HEK293 (cell line): ENCODE measurements at regions not wholly inside any gene's neighbourhood (a gene's known extent, or its start where the extent isn't known, plus 50 kb on each side); places are given as distances from the start of the nearest gene placed in this dataset.

ENCODE experiments used
- CTCF ChIA-PET: fragments of 350-600 bp; formaldehyde crosslinking; extraction: SDS; loops from one replicate; lab custom pipeline; 2021; ENCODE audit warnings: antibody characterized with exemption; lab: Yijun Ruan, JAX
- POLR2A ChIA-PET: fragments of 300-600 bp; formaldehyde crosslinking; extraction: SDS; loops from one replicate; lab custom pipeline; 2020; ENCODE audit warnings: antibody characterized with exemption, inconsistent platforms; lab: Yijun Ruan, JAX
- H3K27ac ChIP-seq: fragments of 200-500 bp; sonication (Bioruptor generic); 2 replicates; pipeline ENCODE4 v1.5.1; 2014; ENCODE audit warnings: low read depth, low read length, control low read depth, inconsistent platforms; ENCODE audit errors: extremely low read depth
- H3K36me3 ChIP-seq, 2 experiments: fragments of 200-500 bp in 1 of 2; sonication (Bioruptor generic) in 1 of 2; 1 replicate in 1 of 2; 2 replicates in 1 of 2; pipeline ENCODE4 v1.5.1; 2014 to 2017; ENCODE audit warnings: inconsistent platforms in 2 of 2, low read length in 2 of 2; ENCODE audit not compliant: control insufficient read depth in 2 of 2, insufficient read depth in 1 of 2
- H3K4me1 ChIP-seq: fragments of 200-500 bp; sonication (Bioruptor generic); 2 replicates; pipeline ENCODE4 v1.5.1; 2014; ENCODE audit warnings: mild to moderate bottlenecking, low read length, inconsistent platforms; ENCODE audit not compliant: control insufficient read depth, insufficient read depth
- H3K4me3 ChIP-seq: 2 replicates; pipeline ENCODE4 v1.5.1; 2011; ENCODE audit warnings: low read depth, mild to moderate bottlenecking, control low read depth, low read length, moderate library complexity
- H3K9me3 ChIP-seq: fragments of 200-500 bp; sonication (Bioruptor generic); 2 replicates; pipeline ENCODE4 v1.5.1; 2014; ENCODE audit warnings: low read depth, low read length, inconsistent platforms; ENCODE audit not compliant: control insufficient read depth, insufficient read depth
- GLI4 ChIP-seq: fragments of 450-650 bp; formaldehyde crosslinking; IDR thresholded peaks from 2 replicates; pipeline ENCODE4 v1.5.1; 2016; ENCODE audit warnings: missing biosample characterization, missing genetic modification characterization
- GLIS1 ChIP-seq: fragments of 450-650 bp; formaldehyde crosslinking; IDR thresholded peaks from 2 replicates; pipeline ENCODE4 v1.5.1; 2016; ENCODE audit warnings: missing biosample characterization, missing genetic modification characterization
- KLF1 ChIP-seq: fragments of 450-650 bp; formaldehyde crosslinking; IDR thresholded peaks from 2 replicates; pipeline ENCODE4 v1.5.1; 2016; ENCODE audit warnings: missing biosample characterization, missing genetic modification characterization
- KLF10 ChIP-seq: fragments of 450-650 bp; IDR thresholded peaks from 2 replicates; pipeline ENCODE4 v1.5.1; 2018; ENCODE audit warnings: missing biosample characterization, mild to moderate bottlenecking, missing genetic modification characterization
- MEIS1 ChIP-seq: sonication (generic); formaldehyde crosslinking; IDR thresholded peaks from 2 replicates; pipeline ENCODE4 v1.8.1; 2022; ENCODE audit warnings: missing genetic modification reagents, mild to moderate bottlenecking, borderline replicate concordance
- MYNN ChIP-seq: fragments of 450-650 bp; formaldehyde crosslinking; IDR thresholded peaks from 2 replicates; pipeline ENCODE4 v1.5.1; 2016; ENCODE audit warnings: missing biosample characterization, missing genetic modification characterization, borderline replicate concordance
- MZF1 ChIP-seq: fragments of 450-650 bp; formaldehyde crosslinking; IDR thresholded peaks from 2 replicates; pipeline ENCODE4 v1.5.1; 2017; ENCODE audit warnings: missing biosample characterization, missing genetic modification characterization, borderline replicate concordance
- PRDM6 ChIP-seq: fragments of 450-650 bp; formaldehyde crosslinking; IDR thresholded peaks from 2 replicates; pipeline ENCODE4 v1.5.1; 2017; ENCODE audit warnings: missing biosample characterization, missing genetic modification characterization
- SETDB1 ChIP-seq: IDR thresholded peaks from one replicate; pipeline ENCODE4 v1.6.1; 2017; ENCODE audit warnings: mild to moderate bottlenecking, low read length, moderate library complexity, mixed read lengths; ENCODE audit not compliant: insufficient read length
- SP7 ChIP-seq: fragments of 450-650 bp; formaldehyde crosslinking; IDR thresholded peaks from 2 replicates; pipeline ENCODE4 v1.5.1; 2016; ENCODE audit warnings: missing biosample characterization, missing genetic modification characterization
- YY2 ChIP-seq: fragments of 450-650 bp; formaldehyde crosslinking; IDR thresholded peaks from 2 replicates; pipeline ENCODE4 v1.5.1; 2016; ENCODE audit warnings: missing biosample characterization, missing genetic modification characterization
- ZEB2 ChIP-seq: fragments of 450-650 bp; formaldehyde crosslinking; IDR thresholded peaks from 2 replicates; pipeline ENCODE4 v1.5.1; 2016; ENCODE audit warnings: missing biosample characterization, missing genetic modification characterization
- ZFP41 ChIP-seq: fragments of 450-650 bp; formaldehyde crosslinking; IDR thresholded peaks from 2 replicates; pipeline ENCODE4 v1.5.1; 2016; ENCODE audit warnings: missing biosample characterization, missing genetic modification characterization, borderline replicate concordance
- ZNF155 ChIP-seq: fragments of 450-650 bp; formaldehyde crosslinking; IDR thresholded peaks from 2 replicates; pipeline ENCODE4 v1.5.1; 2016; ENCODE audit warnings: missing biosample characterization, missing genetic modification characterization
- ZNF341 ChIP-seq: fragments of 450-650 bp; formaldehyde crosslinking; IDR thresholded peaks from 2 replicates; pipeline ENCODE4; 2016; ENCODE audit warnings: low read depth, missing biosample characterization, missing genetic modification characterization
- ZNF600 ChIP-seq: fragments of 450-650 bp; formaldehyde crosslinking; IDR thresholded peaks from 2 replicates; pipeline ENCODE4 v1.5.1; 2016; ENCODE audit warnings: missing biosample characterization, missing genetic modification characterization
- ZNF658 ChIP-seq: fragments of 450-650 bp; formaldehyde crosslinking; IDR thresholded peaks from 2 replicates; pipeline ENCODE4; 2016; ENCODE audit warnings: missing biosample characterization, missing genetic modification characterization
- ZSCAN5A ChIP-seq: fragments of 450-650 bp; formaldehyde crosslinking; IDR thresholded peaks from 2 replicates; pipeline ENCODE4 v1.5.1; 2016; ENCODE audit warnings: missing biosample characterization, missing genetic modification characterization
- TF ChIP-seq, protein P1 (sequence below): fragments of 450-650 bp; formaldehyde crosslinking; IDR thresholded peaks from 2 replicates; pipeline ENCODE4 v1.5.1; 2016; ENCODE audit warnings: missing biosample characterization, missing genetic modification characterization
- TF ChIP-seq, protein P2 (sequence below): fragments of 450-650 bp; IDR thresholded peaks from 2 replicates; pipeline ENCODE4 v1.5.1; 2018; ENCODE audit warnings: missing biosample characterization, mild to moderate bottlenecking, missing genetic modification characterization
- TF ChIP-seq, protein P3 (sequence below): fragments of 450-650 bp; formaldehyde crosslinking; IDR thresholded peaks from 2 replicates; pipeline ENCODE4 v1.5.0; 2017; ENCODE audit warnings: missing biosample characterization, missing genetic modification characterization, borderline replicate concordance

GRCh38 chr18:27619906-27620305, 434.8 kb upstream of the CHST9 start (continued):
- TF ChIP-seq YY2, result no peak

DNA sequence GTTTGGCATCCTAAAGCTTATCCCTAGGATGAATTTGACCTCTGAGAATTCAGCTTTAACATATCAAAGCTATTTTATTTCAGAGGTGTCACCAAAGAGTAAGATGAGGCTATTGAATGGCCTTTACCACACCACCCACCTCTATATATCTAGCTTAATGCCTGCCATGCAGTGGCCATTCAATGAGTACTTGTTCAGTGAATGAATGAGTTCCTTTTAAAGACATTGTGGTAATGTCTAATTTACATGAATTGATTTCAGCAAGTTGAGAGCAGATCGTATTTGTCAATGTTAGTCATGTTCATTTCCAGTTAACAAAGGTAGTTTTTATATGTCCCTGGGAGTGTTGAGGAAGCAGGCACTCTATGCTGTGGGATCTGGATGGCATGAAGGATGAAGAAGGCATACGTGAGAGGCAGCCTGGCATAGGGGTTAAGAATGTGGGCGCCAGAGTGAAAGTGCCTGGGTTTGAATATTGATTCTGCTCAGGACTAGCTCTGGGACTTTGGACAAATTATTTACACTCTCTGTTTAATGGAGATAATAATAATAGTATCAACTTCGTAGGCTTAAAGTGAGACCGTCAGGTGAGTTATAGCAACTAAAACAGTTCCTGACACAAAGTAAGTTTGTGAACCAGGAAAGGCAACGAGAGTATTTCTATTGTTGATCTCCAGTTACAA, 434.1 kb upstream of the CHST9 start:
- no peak overlapping the region for H3K4me3 ChIP-seq
- H3K4me1 ChIP-seq, result no peaks in the 10 kb centered on the region
- CTCF ChIA-PET, result interaction anchor here (2.1 to 2.3 kb wide), 2 partner anchors 14 to 131 kb away, joined by 8 to 11 read pairs; no protein-coding TSS in a partner anchor
- no peak overlapping the region for H3K27ac ChIP-seq
- no peaks in the 10 kb centered on the region for H3K36me3 ChIP-seq
- TF ChIP-seq ZEB2 (no peak), MEIS1 (no peak), SETDB1 (no peak), ZNF155 (tag by site-specific recombination) (no peak), ZNF341 (tag by site-specific recombination) (no peak), ZSCAN5A (tag by site-specific recombination) (no peak), ZNF658 (tag by site-specific recombination) (no peak), GLI4 (tag by site-specific recombination) (no peak), MZF1 (tag by site-specific recombination) (no peak), GLIS1 (tag by site-specific recombination) (no peak), ZFP41 (tag by site-specific recombination) (no peak), PRDM6 (tag by site-specific recombination) (no peak), MYNN (tag by site-specific recombination) (no peak), ZNF600 (tag by site-specific recombination) (no peak), KLF10 (tag by site-specific recombination) (no peak), KLF1 (tag by site-specific recombination) (no peak), SP7 (no peak)
- TF ChIP-seq, protein P1, sequence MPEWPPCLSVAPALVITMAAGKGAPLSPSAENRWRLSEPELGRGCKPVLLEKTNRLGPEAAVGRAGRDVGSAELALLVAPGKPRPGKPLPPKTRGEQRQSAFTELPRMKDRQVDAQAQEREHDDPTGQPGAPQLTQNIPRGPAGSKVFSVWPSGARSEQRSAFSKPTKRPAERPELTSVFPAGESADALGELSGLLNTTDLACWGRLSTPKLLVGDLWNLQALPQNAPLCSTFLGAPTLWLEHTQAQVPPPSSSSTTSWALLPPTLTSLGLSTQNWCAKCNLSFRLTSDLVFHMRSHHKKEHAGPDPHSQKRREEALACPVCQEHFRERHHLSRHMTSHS (tag by site-specific recombination), result no peak
- TF ChIP-seq, protein P2, sequence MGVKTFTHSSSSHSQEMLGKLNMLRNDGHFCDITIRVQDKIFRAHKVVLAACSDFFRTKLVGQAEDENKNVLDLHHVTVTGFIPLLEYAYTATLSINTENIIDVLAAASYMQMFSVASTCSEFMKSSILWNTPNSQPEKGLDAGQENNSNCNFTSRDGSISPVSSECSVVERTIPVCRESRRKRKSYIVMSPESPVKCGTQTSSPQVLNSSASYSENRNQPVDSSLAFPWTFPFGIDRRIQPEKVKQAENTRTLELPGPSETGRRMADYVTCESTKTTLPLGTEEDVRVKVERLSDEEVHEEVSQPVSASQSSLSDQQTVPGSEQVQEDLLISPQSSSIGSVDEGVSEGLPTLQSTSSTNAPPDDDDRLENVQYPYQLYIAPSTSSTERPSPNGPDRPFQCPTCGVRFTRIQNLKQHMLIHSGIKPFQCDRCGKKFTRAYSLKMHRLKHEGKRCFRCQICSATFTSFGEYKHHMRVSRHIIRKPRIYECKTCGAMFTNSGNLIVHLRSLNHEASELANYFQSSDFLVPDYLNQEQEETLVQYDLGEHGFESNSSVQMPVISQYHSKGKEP (tag by site-specific recombination), result no peak
- TF ChIP-seq, protein P3, sequence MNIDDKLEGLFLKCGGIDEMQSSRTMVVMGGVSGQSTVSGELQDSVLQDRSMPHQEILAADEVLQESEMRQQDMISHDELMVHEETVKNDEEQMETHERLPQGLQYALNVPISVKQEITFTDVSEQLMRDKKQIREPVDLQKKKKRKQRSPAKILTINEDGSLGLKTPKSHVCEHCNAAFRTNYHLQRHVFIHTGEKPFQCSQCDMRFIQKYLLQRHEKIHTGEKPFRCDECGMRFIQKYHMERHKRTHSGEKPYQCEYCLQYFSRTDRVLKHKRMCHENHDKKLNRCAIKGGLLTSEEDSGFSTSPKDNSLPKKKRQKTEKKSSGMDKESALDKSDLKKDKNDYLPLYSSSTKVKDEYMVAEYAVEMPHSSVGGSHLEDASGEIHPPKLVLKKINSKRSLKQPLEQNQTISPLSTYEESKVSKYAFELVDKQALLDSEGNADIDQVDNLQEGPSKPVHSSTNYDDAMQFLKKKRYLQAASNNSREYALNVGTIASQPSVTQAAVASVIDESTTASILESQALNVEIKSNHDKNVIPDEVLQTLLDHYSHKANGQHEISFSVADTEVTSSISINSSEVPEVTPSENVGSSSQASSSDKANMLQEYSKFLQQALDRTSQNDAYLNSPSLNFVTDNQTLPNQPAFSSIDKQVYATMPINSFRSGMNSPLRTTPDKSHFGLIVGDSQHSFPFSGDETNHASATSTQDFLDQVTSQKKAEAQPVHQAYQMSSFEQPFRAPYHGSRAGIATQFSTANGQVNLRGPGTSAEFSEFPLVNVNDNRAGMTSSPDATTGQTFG, result no peak
- H3K9me3 ChIP-seq, result no peaks in the 10 kb centered on the region
- POLR2A ChIA-PET, result no interaction called here
